Spleen (tissue), 11 donors: ENCODE measurements at regions not wholly inside any gene's neighbourhood (a gene's known extent, or its start where the extent isn't known, plus 50 kb on each side); places are given as distances from the start of the nearest gene placed in this dataset.

Experiments used
- DNase-seq: peaks from one replicate; pipeline ENCODE4 v3.0.0-alpha.2; 2020
- H3K27ac ChIP-seq, 8 donors: fragments of 200-600 bp; sonication (generic) in 7 of 8; 1 replicate in 4 of 8; 2 replicates in 4 of 8; pipeline versions ENCODE4 v1.5.0 to v1.8.0; 2016 to 2021; ENCODE audit warnings: inconsistent platforms in 4 of 8, mild to moderate bottlenecking in 4 of 8, moderate library complexity in 1 of 8
- H3K27me3 ChIP-seq, 7 donors: fragments of 200-600 bp; sonication (generic) in 6 of 7; replicated peaks in 1 of 7; 1 replicate in 4 of 7; 2 replicates in 3 of 7; pipeline versions ENCODE4 v1.5.0 to v1.8.0; 2016 to 2021; ENCODE audit warnings: inconsistent platforms in 3 of 7, mild to moderate bottlenecking in 1 of 7
- H3K36me3 ChIP-seq, 6 donors: fragments of 200-600 bp; sonication (generic) in 5 of 6; 1 replicate in 4 of 6; 2 replicates in 2 of 6; pipeline versions ENCODE4 v1.5.0 to v1.8.0; 2016 to 2021; ENCODE audit warnings: inconsistent platforms in 2 of 6
- H3K4me1 ChIP-seq, 6 donors: fragments of 200-600 bp; sonication (generic) in 5 of 6; 1 replicate in 3 of 6; 2 replicates in 3 of 6; pipeline versions ENCODE4 v1.5.0 to v1.8.0; 2016 to 2021; ENCODE audit warnings: inconsistent platforms in 3 of 6
- H3K4me3 ChIP-seq, 8 donors: fragments of 200-600 bp; sonication (generic) in 7 of 8; 1 replicate in 4 of 8; 2 replicates in 4 of 8; pipeline versions ENCODE4 v1.5.0 to v1.8.0; 2016 to 2021; ENCODE audit warnings: inconsistent platforms in 4 of 8, mild to moderate bottlenecking in 4 of 8, moderate library complexity in 2 of 8
- H3K9me3 ChIP-seq, 8 donors: fragments of 200-600 bp; sonication (generic) in 7 of 8; 1 replicate in 4 of 8; 2 replicates in 4 of 8; pipeline versions ENCODE4 v1.5.0 to v1.8.0; 2016 to 2021; ENCODE audit warnings: inconsistent platforms in 4 of 8
- POLR2A ChIP-seq, 3 donors: fragments of 450-650 bp; IDR thresholded peaks; one replicate each; pipeline ENCODE4 v1.5.1; 2017; ENCODE audit warnings: antibody characterized with exemption in 3 of 3, mild to moderate bottlenecking in 1 of 3
- POLR2AphosphoS5 ChIP-seq, 3 donors: sonication (generic); formaldehyde crosslinking; IDR thresholded peaks; one replicate each; pipeline ENCODE4 v1.5.1; 2017; ENCODE audit warnings: antibody characterized with exemption in 3 of 3
- WGBS, 5 donors: extraction: QIAGEN DNeasy Blood & Tissue Kit in 3 of 5; methylation state at CpG; one replicate each; pipeline versions ENCODE4 v1.1.5 to v1.1.7; 2013 to 2018; 5-methylcytosine and 5-hydroxymethylcytosine counted together
- intact Hi-C: fragments of 100-400 bp; cut with DNase I; formaldehyde crosslinking; loops from one replicate; pipeline ENCODE4 v1.15.0; 2023; ENCODE audit warnings: low total_unique reads
- TF ChIP-seq, protein P1 (sequence below), 11 experiments: fragments of 200-600 bp in 7 of 11; fragments of 450-650 bp in 4 of 11; sonication (generic) in 4 of 11; IDR thresholded peaks in 8 of 11; conservative IDR thresholded peaks in 3 of 11; 1 replicate in 7 of 11; 2 replicates in 4 of 11; pipeline versions ENCODE4 v1.4.0 to v1.8.0; 2016 to 2021; ENCODE audit warnings: antibody characterized with exemption in 11 of 11, inconsistent platforms in 4 of 11, mild to moderate bottlenecking in 1 of 11
- donor health status: healthy with polysubstance abuse.
- donor health status: DM: no; HTN: no; CAD: no; lungs with moderate emphysema.
- donor health status: DM: no; HTN: no; CAD: no.
- donor health status: Bipolar disorder and iron deficiency.
- donor health status: healthy.
- donor health status: DM: no; HTN: no; CAD: no.
- donor health status: DM: yes; HTN: yes; CAD: no.

DNA sequence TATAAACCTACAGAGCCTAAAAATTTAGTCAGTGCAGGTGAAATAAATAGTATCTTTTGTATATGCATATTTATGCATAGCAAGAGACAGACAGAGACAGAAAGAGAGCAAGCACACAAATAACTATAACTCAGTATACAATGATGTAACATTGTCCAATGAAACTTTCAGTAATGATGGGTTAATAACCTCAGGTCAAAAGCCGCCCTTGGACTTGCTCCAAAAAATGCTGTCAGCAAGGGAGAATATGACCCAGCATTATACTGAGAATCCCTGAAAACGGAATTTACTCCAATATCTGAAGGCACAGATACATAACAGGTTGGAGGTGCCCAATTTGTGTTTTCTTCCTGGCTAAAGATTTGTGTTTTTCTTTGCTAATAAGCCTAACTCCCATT is 590.6 kb upstream of the NOX3 start:
- no peak for DNase-seq
- 68 to 79% (median 75%) methylated on average over 2 of the region's 2 CpGs for WGBS, 5 donors
- H3K27me3 ChIP-seq = no peaks in the 10 kb centered on the region
- H3K36me3 ChIP-seq = no peaks in the 10 kb centered on the region
- no peaks in the 10 kb centered on the region for H3K4me1 ChIP-seq
- H3K4me3 ChIP-seq = no peak overlapping the region
- intact Hi-C loops = no loop called here
- H3K9me3 ChIP-seq = peaks cover 0 to 5% (median 0%) of the 10 kb centered on the region in 8 donors
- no peak overlapping the region for H3K27ac ChIP-seq
- TF ChIP-seq, protein P1, sequence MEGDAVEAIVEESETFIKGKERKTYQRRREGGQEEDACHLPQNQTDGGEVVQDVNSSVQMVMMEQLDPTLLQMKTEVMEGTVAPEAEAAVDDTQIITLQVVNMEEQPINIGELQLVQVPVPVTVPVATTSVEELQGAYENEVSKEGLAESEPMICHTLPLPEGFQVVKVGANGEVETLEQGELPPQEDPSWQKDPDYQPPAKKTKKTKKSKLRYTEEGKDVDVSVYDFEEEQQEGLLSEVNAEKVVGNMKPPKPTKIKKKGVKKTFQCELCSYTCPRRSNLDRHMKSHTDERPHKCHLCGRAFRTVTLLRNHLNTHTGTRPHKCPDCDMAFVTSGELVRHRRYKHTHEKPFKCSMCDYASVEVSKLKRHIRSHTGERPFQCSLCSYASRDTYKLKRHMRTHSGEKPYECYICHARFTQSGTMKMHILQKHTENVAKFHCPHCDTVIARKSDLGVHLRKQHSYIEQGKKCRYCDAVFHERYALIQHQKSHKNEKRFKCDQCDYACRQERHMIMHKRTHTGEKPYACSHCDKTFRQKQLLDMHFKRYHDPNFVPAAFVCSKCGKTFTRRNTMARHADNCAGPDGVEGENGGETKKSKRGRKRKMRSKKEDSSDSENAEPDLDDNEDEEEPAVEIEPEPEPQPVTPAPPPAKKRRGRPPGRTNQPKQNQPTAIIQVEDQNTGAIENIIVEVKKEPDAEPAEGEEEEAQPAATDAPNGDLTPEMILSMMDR (IDR thresholded peaks at IDR 0.05 in 8 of 11, conservative IDR thresholded peaks at IDR 0.05 in 3 of 11) = no peak
- TF ChIP-seq POLR2A (IDR thresholded peaks at IDR 0.05) (no peak), POLR2AphosphoS5 (IDR thresholded peaks at IDR 0.05) (no peak)

DNA sequence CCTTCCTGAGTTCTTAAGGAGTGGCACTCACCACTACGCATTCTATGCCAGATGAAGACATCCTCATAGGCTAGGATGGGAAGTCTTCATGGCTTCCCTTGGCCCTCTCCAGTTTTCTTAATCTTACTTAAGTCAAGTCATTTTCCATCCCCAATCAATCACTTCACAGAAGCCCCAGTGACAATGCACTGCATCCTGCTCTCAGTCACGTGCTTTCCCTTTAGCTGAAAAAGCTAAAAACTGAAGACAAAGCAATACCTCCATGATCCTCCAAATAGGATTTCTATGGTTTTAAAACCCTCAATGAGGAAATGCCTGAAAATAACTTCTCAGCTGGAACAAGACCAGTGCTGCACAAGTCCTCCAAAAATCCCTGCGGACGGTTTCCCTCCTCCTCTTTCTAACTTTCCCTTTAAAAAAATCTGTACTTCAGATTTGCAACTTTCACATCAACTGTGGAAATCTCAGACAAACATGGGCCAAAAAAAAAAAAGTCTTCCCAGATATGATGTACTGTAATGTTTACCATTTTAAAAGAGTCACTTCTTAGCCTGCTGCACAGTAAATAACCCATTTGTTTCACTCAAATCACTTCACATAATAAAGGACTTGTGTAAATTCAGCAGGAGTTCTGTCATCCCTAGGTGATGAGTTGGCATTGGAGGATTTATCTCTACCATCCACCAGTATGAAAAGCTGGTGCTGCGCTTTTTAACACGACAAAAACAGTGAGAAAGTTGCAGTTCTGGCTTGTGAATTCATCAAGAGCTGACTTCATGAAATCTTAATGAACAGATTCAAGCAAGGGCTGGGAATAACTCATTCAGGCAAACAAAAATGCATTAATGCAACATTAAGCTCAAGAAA is 590.0 kb upstream of the NOX3 start:
- WGBS, 5 donors = 73 to 81% (median 77%) methylated on average over 6 of the region's 6 CpGs
- Histone ChIP-seq H3K4me3 (no peak overlapping the region), H3K27me3 (no peaks in the 10 kb centered on the region), H3K27ac (no peak overlapping the region), H3K4me1 (no peaks in the 10 kb centered on the region), H3K36me3 (no peaks in the 10 kb centered on the region), H3K9me3 (peaks cover 0 to 5% (median 0%) of the 10 kb centered on the region in 8 donors)
- TF ChIP-seq POLR2A (IDR thresholded peaks at IDR 0.05) (no peak), POLR2AphosphoS5 (IDR thresholded peaks at IDR 0.05) (no peak)
- TF ChIP-seq, protein P1 (IDR thresholded peaks at IDR 0.05 in 8 of 11, conservative IDR thresholded peaks at IDR 0.05 in 3 of 11) = no peak
- no peak for DNase-seq
- intact Hi-C loops = no loop called here

DNA sequence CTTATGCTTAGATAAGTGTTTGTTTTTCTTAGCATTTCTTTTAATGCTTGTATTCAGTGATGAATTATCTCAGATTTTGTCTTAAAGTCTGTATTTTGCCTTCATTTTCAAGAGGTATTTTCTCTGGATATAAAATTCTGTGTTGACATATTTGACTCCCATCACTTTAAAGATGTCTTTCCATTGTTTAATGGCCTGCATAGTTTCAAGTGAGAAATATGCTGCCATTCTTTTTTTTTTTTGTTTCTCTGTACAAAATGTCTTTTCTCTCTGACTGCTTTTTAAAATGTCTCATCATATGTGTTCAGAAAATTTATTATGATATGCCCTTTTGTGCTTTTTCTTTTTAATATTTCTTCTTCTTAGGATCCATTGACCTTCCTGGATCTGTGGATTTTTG is 578.0 kb upstream of the NOX3 start:
- Histone ChIP-seq H3K4me1 (no peaks in the 10 kb centered on the region), H3K9me3 (peaks cover 0 to 18% (median 13%) of the 10 kb centered on the region in 8 donors), H3K27ac (no peak overlapping the region), H3K36me3 (no peaks in the 10 kb centered on the region), H3K4me3 (no peak overlapping the region), H3K27me3 (no peaks in the 10 kb centered on the region)
- intact Hi-C loops = no loop called here
- no peak for DNase-seq
- TF ChIP-seq, protein P1 (IDR thresholded peaks at IDR 0.05 in 8 of 11, conservative IDR thresholded peaks at IDR 0.05 in 3 of 11) = no peak
- no peak for TF ChIP-seq POLR2AphosphoS5 (IDR thresholded peaks at IDR 0.05)
- TF ChIP-seq POLR2A (IDR thresholded peaks at IDR 0.05) = no peak

DNA sequence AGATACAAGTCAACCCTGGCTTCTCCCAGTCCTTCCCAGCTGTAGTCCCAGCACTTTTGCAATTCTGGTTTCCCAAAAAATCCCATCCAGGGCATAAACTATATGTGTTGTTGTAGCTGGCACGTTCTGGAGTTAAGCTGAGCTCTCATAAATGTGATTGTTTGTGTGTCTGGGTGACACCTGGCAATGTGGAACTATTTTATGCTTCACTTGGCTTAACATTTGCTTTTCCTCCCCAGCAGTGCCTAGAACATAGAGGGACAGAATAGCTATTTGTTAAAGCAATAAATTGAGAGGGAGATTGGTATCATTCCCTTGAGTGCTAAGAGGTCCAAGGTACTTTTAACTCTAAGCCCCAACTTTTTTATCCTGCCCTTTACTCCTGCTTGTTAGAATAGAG is 575.9 kb upstream of the NOX3 start:
- intact Hi-C loops = no loop called here
- WGBS, 5 donors = 32 to 63% (median 33%) methylated on average over 1 of the region's 1 CpG

More for the DNA sequence above, 575.9 kb upstream of the NOX3 start:
- no peak for TF ChIP-seq POLR2AphosphoS5 (IDR thresholded peaks at IDR 0.05)
- no peak for TF ChIP-seq POLR2A (IDR thresholded peaks at IDR 0.05)
- TF ChIP-seq, protein P1 (IDR thresholded peaks at IDR 0.05 in 8 of 11, conservative IDR thresholded peaks at IDR 0.05 in 3 of 11) = no peak
- H3K9me3 ChIP-seq = peaks cover 0 to 18% (median 13%) of the 10 kb centered on the region in 8 donors
- no peak for DNase-seq
- H3K36me3 ChIP-seq = no peaks in the 10 kb centered on the region
- no peaks in the 10 kb centered on the region for H3K27me3 ChIP-seq
- no peak overlapping the region for H3K27ac ChIP-seq
- no peaks in the 10 kb centered on the region for H3K4me1 ChIP-seq
- H3K4me3 ChIP-seq = no peak overlapping the region
